NCI-H774 (cell line): ENCODE measurements at regions not wholly inside any gene's neighbourhood (a gene's known extent, or its start where the extent isn't known, plus 50 kb on each side); places are given as distances from the start of the nearest gene placed in this dataset.

ENCODE experiments used
- DNase-seq: peaks from one replicate; lab custom pipeline; 2025; lab: John Stamatoyannopoulos, UW

- no peak for DNase-seq
These were observed 84.2 kb upstream of the MAPK4 start for GRCh38 chr18:50475538-50476193.

GRCh38 chr18:50492097-50492496, 67.8 kb upstream of the MAPK4 start:
- no peak for DNase-seq

GRCh38 chr18:50494569-50494968, 65.3 kb upstream of the MAPK4 start:
- no peak for DNase-seq

DNA sequence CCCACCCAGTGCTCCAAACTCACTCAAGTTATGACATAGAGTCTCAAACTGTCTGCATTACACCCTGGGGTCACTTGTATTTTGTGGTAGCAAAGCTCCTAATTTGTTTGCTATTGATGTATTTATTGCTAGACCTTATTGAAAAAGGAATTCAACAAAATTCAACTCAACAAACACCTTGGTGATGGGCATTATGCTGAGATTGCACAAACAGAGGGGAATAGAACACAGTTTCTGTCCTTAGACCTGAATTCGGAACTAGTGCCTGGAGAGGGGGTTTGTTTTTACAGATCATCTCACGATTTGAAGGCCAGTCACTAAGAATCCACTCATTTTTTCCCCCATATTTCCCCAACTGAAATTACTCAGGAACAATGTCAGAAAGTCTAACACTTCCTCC, 53.5 kb upstream of the MAPK4 start:
- no peak for DNase-seq

DNA sequence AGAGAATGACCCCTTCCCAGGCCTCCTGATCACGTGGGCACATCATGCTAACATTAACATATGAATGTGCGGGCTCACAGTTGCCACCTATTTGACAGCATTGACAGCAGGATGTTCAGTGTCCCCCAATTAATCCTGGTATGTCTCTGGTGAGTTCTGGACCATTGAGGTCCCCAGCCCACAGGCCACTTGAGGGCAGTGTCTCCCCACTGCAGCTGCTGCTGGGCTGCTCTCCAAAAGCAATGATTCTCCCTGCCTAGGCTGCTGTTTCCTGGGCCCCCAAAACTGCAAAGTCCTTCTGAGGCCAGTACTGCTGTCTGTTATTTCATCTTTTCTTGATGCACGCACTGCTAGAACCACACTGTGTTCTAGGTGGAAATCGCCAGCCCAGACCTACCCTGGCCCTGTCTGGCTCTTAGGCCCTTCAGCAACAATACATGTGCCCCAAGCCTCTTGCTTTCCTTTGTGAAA, 52.7 kb upstream of the MAPK4 start:
- DNase-seq = peak; percentile 37

- DNase-seq = no peak
These were observed 51.7 kb upstream of the MAPK4 start for GRCh38 chr18:50508228-50508627.

DNA sequence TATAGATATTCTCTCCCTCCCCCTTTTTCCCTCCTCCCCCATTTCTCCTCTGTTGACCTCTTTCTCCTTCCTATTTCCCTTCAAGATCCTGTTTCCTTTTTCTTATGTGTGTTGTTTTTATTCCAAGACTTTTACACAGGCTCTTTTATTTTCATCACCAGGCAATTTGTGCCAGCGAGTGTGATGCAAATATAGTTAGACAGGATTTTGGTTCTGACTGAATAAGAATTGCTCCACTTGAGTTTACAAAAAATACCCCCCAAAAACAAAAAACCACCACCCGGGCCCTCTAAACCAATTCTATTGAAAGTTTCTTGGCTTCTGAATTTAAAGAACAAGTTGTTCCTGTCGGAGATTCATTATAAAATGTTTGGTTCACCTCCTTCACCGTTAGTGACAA, 50.9 kb upstream of the MAPK4 start:
- DNase-seq = no peak
